GM21381 (cell line): ENCODE measurements at regions not wholly inside any gene's neighbourhood (a gene's known extent, or its start where the extent isn't known, plus 50 kb on each side); places are given as distances from the start of the nearest gene placed in this dataset.
A peak's percentile ranks its signal among the peaks of the same experiment; 100 is the strongest.
"Not testable (repeated sequence)": the region's sequence is repeated elsewhere in the genome, so short reads cannot be mapped to it uniquely, and the experiment has no call there.

Experiments
- ATAC-seq: cut with Tn5 transposase; IDR thresholded peaks from one replicate; pipeline ENCODE4 v1.9.1; 2021; ENCODE audit warnings: mild to moderate bottlenecking, moderate library complexity; ENCODE audit not compliant: unreplicated experiment

DNA sequence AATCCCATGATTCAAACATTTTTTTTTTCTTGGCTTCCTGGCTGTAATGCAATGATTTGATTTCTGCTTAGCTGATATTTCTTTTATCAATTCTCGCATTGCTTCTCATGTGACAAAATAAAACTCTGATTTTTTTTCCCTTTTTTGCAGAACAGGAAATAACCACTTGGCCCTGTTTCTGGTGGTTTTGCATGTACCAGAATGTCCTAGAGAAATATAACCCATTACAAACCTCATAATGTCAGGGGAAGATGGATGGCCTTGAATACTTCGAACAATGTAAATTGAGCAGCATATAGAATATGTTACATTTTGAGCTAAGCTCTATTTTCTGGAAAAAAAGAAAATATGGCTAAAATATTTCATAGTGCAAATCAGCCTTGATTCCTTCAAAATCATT lies 275.6 kb downstream of the RAP2B start:
- ATAC-seq: no peak

- ATAC-seq: no peak
Measured at GRCh38 chr3:153438271-153438670, 276.2 kb downstream of the RAP2B start.

GRCh38 chr3:153439780-153440179 lies 277.8 kb downstream of the RAP2B start:
- ATAC-seq: no peak

- no peak for ATAC-seq
Measured at GRCh38 chr3:153440311-153440710, 278.3 kb downstream of the RAP2B start.

- ATAC-seq: no peak
Measured at GRCh38 chr3:153442386-153442785, 280.4 kb downstream of the RAP2B start.

DNA sequence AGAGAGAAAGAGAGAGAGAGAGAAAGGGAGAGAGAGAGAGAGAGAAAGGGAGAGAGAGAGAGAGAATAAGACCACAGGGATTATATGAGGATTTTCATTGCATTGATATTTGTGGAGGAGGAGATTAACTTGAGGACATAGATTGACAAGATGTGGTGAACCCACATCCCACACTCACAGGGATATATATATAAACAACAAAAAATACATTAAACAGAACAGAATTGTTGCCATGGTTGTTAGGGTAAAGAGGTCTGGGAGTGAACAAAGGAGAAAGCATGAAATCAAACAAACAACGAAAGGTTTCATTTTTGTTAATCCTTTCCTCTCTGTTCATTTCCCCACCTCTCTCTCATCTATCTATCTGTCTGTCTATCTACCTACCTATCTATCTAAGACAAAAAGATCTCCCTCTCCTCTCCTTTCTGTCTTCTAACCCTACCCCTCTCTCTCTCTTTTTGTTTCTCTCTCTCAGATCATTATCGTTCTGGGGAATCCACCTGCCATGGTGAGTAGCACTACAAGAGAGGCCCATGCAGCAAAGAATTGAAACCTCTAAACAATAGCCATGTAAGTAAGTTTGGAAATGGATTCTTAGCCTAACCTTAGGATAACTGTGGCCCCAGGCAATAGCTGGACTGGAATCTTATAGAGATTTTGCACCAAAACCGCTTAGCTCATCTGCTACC lies 280.9 kb downstream of the RAP2B start:
- no peak for ATAC-seq

GRCh38 chr3:153443961-153444360 lies 281.9 kb downstream of the RAP2B start:
- no peak for ATAC-seq

GRCh38 chr3:153445817-153446216 lies 283.8 kb downstream of the RAP2B start:
- no peak for ATAC-seq

DNA sequence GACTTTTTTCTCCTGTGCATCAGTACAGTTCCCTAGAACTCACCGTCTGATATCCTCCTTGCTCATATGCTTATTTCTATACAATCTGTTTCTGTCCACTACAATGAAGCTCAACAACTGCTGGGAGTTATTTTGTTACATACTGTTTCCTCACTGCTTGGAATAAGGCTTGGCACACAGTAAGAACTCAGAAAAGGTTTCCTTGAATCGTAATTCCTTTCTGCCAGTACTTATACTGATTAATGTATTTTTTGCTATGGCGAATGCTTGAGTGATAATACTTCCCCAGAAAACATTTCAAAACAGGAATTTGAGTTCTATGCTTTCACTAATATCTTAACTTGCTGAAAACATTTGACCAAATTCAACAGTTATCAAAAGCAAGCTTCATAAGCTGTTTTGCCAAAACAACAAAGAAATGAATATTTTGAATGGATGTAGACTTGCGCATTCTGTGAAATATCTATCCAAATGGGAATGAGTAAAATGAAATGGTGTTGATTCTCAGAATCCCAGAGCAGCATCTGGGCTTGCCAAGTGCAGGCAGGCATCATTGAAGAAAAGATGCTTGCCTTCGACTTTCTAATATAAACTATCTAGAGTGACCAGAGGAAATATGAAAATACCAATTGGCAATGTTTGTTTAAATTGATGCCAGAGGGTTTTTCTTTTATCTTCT lies 286.3 kb downstream of the RAP2B start:
- no peak for ATAC-seq

GRCh38 chr3:153456833-153457545 lies 295.0 kb downstream of the RAP2B start:
- ATAC-seq: no peak

DNA sequence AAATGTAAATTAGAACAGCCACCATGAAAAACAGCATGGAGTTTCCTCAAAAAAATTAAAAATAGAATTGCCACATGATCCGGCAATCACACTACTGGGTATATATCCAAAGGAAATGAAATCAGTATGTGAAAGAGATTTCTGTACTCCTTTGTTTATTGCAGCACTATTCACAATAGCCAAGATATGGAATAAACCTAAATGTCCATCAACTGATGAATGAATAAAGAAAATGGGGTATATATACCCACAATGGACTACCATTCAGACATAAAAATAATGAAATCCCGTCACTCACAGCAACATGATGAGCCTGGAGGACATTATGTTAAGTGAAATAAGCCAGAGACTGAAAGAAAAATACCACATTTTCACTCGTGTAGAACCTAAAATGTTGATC lies 296.9 kb downstream of the RAP2B start:
- no peak for ATAC-seq

DNA sequence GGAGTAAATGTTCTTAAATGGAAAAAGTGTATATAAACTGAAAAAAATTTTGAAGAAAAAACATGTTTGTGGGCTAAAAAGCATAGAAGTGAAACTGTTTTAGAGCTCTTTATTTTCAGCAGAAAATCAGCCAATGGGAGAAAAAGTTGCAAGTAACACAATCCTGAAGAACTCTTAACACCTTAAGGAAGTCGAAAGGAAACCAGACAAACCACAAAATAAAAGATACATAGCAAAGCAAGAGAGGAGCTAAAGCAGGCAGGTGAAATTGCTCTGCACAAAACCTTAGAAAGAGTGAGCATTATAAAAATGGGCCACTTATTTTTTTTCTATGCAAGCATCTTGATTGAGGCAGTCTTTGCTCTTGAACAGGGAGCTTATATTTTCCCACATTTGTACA lies 300.5 kb downstream of the RAP2B start:
- no peak for ATAC-seq

GRCh38 chr3:153463895-153464294 lies 301.9 kb downstream of the RAP2B start:
- peak; percentile 75 for ATAC-seq

GRCh38 chr3:153469162-153469561 lies 307.1 kb downstream of the RAP2B start:
- ATAC-seq: no peak

- no peak for ATAC-seq
Measured at GRCh38 chr3:153484842-153485241, 322.8 kb downstream of the RAP2B start.

- ATAC-seq: no peak
Measured at GRCh38 chr3:153495422-153495821, 333.4 kb downstream of the RAP2B start.

DNA sequence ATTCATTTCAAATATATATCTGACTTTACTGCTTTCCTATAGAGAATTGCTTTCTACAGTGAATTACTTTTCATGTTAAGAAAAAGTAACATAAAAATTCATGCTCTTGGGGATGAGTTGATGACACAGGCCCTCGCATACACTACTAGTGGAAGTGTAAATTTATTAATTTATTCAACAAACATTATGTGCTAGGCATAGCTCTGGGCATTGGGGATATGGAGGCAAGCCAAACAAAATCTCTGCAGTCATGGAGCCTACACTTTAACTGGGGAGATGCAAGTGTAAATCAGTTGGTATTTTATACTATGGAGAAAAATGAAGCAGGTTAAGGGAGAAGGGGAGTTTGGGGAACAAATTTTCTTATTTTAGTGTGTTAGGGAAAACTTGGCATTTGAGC lies 340.7 kb downstream of the RAP2B start:
- no peak for ATAC-seq

DNA sequence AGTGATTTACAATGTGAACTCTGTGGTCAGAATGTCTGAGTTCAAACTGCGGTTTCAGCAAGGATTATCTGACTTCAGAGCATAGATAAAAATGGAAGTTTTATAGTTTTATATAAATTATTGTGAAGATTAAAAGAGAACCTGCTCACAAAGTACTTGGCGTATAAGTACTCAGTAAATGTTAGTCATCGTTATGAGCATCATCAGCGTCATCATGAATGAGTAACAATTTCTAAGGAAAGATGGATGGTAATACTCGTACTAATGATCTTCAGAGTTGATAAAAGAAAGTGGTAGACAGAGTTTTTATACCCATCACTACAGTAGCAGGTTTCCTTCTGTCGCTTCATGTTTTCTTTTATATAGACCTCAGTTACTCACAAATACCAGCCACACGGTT lies 341.8 kb downstream of the RAP2B start:
- ATAC-seq: no peak

DNA sequence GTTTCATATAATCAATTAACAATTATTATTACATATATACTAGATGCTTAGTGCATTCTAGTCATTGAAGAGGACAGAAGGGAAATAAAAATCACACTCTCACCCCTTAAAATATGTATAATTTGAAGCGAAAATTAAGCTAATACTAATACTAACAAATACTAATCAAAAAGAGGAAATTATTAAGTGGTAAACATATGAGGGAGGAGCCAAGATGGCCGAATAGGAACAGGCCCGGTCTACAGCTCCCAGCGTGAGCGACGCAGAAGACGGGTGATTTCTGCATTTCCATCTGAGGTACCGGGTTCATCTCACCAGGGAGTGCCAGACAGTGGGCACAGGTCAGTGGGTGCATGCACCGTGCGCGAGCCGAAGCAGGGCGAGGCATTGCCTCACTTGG lies 344.2 kb downstream of the RAP2B start:
- ATAC-seq: not testable (repeated sequence)

DNA sequence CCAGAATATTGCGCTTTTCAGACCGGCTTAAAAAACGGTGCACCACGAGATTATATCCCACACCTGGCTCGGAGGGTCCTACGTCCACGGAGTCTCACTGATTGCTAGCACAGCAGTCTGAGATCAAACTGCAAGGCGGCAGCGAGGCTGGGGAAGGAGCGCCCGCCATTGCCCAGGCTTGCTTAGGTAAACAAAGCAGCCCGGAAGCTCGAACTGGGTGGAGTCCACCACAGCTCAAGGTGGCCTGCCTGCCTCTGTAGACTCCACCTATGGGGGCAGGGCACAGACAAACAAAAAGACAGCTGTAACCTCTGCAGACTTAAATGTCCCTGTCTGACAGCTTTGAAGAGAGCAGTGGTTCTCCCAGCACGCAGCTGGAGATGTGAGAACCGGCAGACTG lies 344.7 kb downstream of the RAP2B start:
- not testable (repeated sequence) for ATAC-seq

GRCh38 chr3:153513236-153513635 lies 351.2 kb downstream of the RAP2B start:
- ATAC-seq: no peak

DNA sequence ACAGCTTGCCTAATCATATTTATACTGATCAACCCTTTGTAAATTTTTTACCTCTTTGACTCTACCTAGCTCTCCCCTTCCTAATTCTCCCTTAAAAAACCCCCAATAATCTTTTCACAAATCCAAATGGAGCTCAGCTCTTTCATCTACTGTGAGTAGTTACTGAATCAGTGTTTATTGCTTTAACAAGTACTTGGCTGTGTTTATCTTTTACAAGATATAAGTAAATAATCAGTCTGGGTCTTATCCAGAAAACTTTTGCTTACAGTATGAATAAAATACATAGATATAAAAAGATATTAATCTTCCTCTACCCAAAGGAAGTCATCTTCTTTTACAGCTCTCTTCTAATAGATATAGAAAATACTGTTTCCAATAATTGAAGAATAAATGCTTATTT lies 366.4 kb downstream of the RAP2B start:
- no peak for ATAC-seq
